K562 (cell line): ENCODE measurements at regions not wholly inside any gene's neighbourhood (a gene's known extent, or its start where the extent isn't known, plus 50 kb on each side); places are given as distances from the start of the nearest gene placed in this dataset.

Source experiments
- ATAC-seq: fragments of 200-7000 bp; cut with Tn5 transposase; 3 replicates; pipeline ENCODE4 v1.9.1; 2020; ENCODE audit warnings: moderate library complexity
- BruUV-seq: library from RNA; stranded (reverse); fragments of 400-500 nt; replicated peaks from 2 replicates; lab custom pipeline; 2021; lab: Mats Ljungman, UMichigan
- CTCF ChIA-PET: fragments of 300-600 bp; formaldehyde crosslinking; extraction: SDS; loops from one replicate; lab custom pipeline; 2021; ENCODE audit warnings: low intra/inter-chr PET ratio; lab: Yijun Ruan, JAX
- POLR2A ChIA-PET: fragments of 300-600, 350-650 bp; sonication (Branson Sonifier 250); formaldehyde crosslinking; extraction: SDS; loops from one replicate; lab custom pipeline; 2021; ENCODE audit warnings: antibody characterized with exemption, inconsistent platforms; lab: Yijun Ruan, JAX
- DNase-seq, 4 experiments: peaks; one replicate each; pipeline versions ENCODE4 v3.0.0 to v3.0.0-alpha.2; 2011 to 2018; ENCODE audit warnings: low spot score in 3 of 4, mixed read lengths in 3 of 4; ENCODE audit errors: extremely low read depth in 1 of 4
- FAIRE-seq: peaks from 2 replicates; lab custom pipeline; 2011; peaks lifted over from hg19 to GRCh38; lab: Jason Lieb, UNC
- H2AFZ ChIP-seq: 2 replicates; pipeline ENCODE4 v1.6.0; 2011; ENCODE audit warnings: low read depth, low read length, control low read depth, inconsistent platforms
- H3K27ac ChIP-seq: fragments of 200-600 bp; 3 replicates; pipeline ENCODE4 v1.8.0; 2011; ENCODE audit warnings: low read depth, mild to moderate bottlenecking, control low read depth, inconsistent platforms, low read length, moderate library complexity, mixed read lengths; ENCODE audit errors: extremely low read depth
- H3K27me3 ChIP-seq, 2 experiments: fragments of 300-600 bp in 1 of 2; 2 replicates in 1 of 2; 3 replicates in 1 of 2; pipeline versions ENCODE4 v1.6.0 to v1.8.0; 2011; ENCODE audit warnings: inconsistent platforms in 2 of 2, low read length in 2 of 2, mild to moderate bottlenecking in 1 of 2, mixed read lengths in 1 of 2, moderate library complexity in 1 of 2; ENCODE audit not compliant: control insufficient read depth in 2 of 2, insufficient read depth in 2 of 2
- H3K36me3 ChIP-seq: fragments of 300-600 bp; 3 replicates; pipeline ENCODE4 v1.8.0; 2011; ENCODE audit warnings: mild to moderate bottlenecking, low read length, inconsistent platforms; ENCODE audit not compliant: control insufficient read depth, insufficient read depth
- H3K4me1 ChIP-seq, 2 experiments: fragments of 200-600 bp in 1 of 2; replicated peaks in 1 of 2; 2 replicates in 1 of 2; 3 replicates in 1 of 2; pipeline versions ENCODE4 v1.5.1 to v1.8.0; 2011; ENCODE audit warnings: inconsistent platforms in 2 of 2, low read length in 2 of 2, mild to moderate bottlenecking in 1 of 2, mixed read lengths in 1 of 2, moderate library complexity in 1 of 2; ENCODE audit not compliant: control insufficient read depth in 2 of 2, insufficient read depth in 2 of 2
- H3K4me2 ChIP-seq: 2 replicates; pipeline ENCODE4 v1.6.1; 2011; ENCODE audit warnings: low read length, control low read depth, inconsistent platforms, mixed read lengths; ENCODE audit not compliant: insufficient read depth
- H3K4me3 ChIP-seq: fragments of 200-600 bp; sonication (generic), shearing (Covaris generic); 2 replicates; pipeline ENCODE4 v1.5.1; 2016; ENCODE audit warnings: control low read depth, inconsistent platforms
- H3K79me2 ChIP-seq: fragments of 200-600 bp; 3 replicates; pipeline ENCODE4 v1.8.0; 2011; ENCODE audit warnings: low read length, inconsistent platforms; ENCODE audit not compliant: control insufficient read depth, insufficient read depth
- H3K9ac ChIP-seq, 2 experiments: 2 replicates each; pipeline versions ENCODE4 v1.6.0 to v1.6.1; 2011; ENCODE audit warnings: low read depth in 2 of 2, low read length in 2 of 2, control low read depth in 1 of 2, inconsistent platforms in 1 of 2, mild to moderate bottlenecking in 1 of 2, mixed read lengths in 1 of 2; ENCODE audit not compliant: insufficient read depth in 1 of 2
- H3K9me1 ChIP-seq: one replicate; pipeline ENCODE4 v1.6.0; 2011; ENCODE audit warnings: inconsistent platforms, mild to moderate bottlenecking, low read length, moderate library complexity; ENCODE audit not compliant: control insufficient read depth, insufficient read depth
- H3K9me3 ChIP-seq: replicated peaks from 2 replicates; pipeline ENCODE4 v1.5.1; 2011; ENCODE audit warnings: low read depth, low read length, inconsistent platforms; ENCODE audit not compliant: control insufficient read depth, insufficient read depth
- H4K20me1 ChIP-seq: replicated peaks from 2 replicates; pipeline ENCODE4 v1.6.1; 2011; ENCODE audit warnings: low read length, inconsistent platforms, mixed read lengths; ENCODE audit not compliant: control insufficient read depth, insufficient read depth
- CREBBP ChIP-seq: IDR thresholded peaks from one replicate; pipeline ENCODE4 v1.6.1; 2012; ENCODE audit warnings: low read depth, mild to moderate bottlenecking, control low read depth, inconsistent platforms, low read length
- GMEB1 ChIP-seq: fragments of 250-450 bp; sonication (Bioruptor Pico); IDR thresholded peaks from 2 replicates; pipeline ENCODE4 v1.4.0; 2020; ENCODE audit warnings: mild to moderate bottlenecking
- HDAC1 ChIP-seq, 2 experiments: fragments of 450-650 bp; IDR thresholded peaks; 2 replicates each; pipeline ENCODE4 v1.6.1; 2016 to 2017; ENCODE audit warnings: inconsistent platforms in 1 of 2, mild to moderate bottlenecking in 1 of 2, moderate library complexity in 1 of 2
- HEY1 ChIP-seq: fragments of 250-450 bp; sonication (Bioruptor Pico); IDR thresholded peaks from 2 replicates; pipeline ENCODE4 v1.5.0; 2020; ENCODE audit warnings: mild to moderate bottlenecking, moderate library complexity, borderline replicate concordance
- POLR2B ChIP-seq: fragments of 450-650 bp; IDR thresholded peaks from 2 replicates; pipeline ENCODE4 v1.6.1; 2018; ENCODE audit warnings: low read depth; ENCODE audit not compliant: partially characterized antibody
- ZFX ChIP-seq: sonication (generic); formaldehyde crosslinking; IDR thresholded peaks from 2 replicates; pipeline ENCODE4 v1.8.0; 2022; ENCODE audit warnings: mild to moderate bottlenecking, missing genetic modification reagents, moderate library complexity
- WGBS: fragments of 100-300 bp; shearing (Covaris generic); methylation state at CpG from one replicate; pipeline ENCODE4 v1.1.6; 2016; ENCODE audit warnings: low coverage, mixed read lengths; ENCODE audit not compliant: insufficient coverage; ENCODE audit errors: missing lambda C conversion rate; 5-methylcytosine and 5-hydroxymethylcytosine counted together
- in situ Hi-C: fragments of 300-500 bp; cut with MboI; formaldehyde crosslinking; loops from 4 replicates; pipeline ENCODE4 v1.15.0; 2018; ENCODE audit warnings: inconsistent platforms, mixed read lengths
- intact Hi-C: fragments of 100-400 bp; cut with micrococcal nuclease; formaldehyde crosslinking; loops from 2 replicates; pipeline ENCODE4 v1.14.2; 2022

DNA sequence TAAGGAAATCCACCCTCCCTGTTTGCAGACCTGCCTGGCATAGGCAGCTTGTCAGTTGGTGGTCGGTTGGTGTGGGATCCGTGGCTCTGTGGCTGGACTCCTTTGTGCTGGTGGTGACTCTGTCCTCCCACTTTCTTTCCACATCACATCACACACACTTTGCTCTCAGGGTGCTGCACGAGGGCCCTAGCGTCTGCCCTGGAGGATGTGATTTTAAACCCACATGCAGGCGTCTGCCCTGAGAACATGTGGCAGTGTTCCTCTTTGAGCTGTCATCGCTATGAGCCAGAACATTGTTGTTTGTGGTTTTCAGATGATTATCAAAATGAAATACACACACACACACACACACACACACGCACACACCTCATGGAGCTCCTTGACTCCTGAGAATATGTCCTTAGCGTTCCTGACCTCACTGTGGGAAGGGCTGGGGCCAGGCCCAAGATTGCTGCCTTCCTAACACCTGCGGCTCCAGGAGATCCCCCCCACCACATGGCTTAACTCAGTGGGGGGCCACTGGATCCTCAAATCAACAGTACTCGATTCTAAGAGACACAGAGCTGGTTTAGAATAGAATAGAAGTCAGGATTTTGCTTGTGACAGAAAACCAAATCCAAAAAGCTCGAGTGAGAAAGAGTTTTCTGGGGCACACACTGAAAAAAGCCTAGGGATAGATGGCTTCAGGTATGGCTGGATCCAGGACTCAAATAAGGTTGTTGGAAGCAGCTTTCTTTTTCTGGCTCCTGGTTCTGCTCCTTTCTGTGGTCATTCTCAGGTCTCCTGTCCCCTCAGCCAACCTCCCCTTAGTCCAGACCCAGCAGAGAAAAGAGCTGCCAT, 54.8 kb downstream of the RTP5 start:
- Histone ChIP-seq H3K4me3 (no peak overlapping the region), H3K4me2 (no peak overlapping the region), H3K27ac (no peak overlapping the region), H3K9me1 (peaks cover 2% of the 10 kb centered on the region), H4K20me1 (peaks cover 4% of the 10 kb centered on the region; the same call in 1 of the 2 replicates), H3K4me1 (no peaks in the 10 kb centered on the region; a peak in 1 of 5 replicates), H3K9me3 (no peaks in the 10 kb centered on the region), H2AFZ (no peak overlapping the region), H3K27me3 (peaks cover 0 to 16% of the 10 kb centered on the region in 2 experiments; a peak in 3 of 5 replicates), H3K36me3 (no peaks in the 10 kb centered on the region), H3K9ac (no peak overlapping the region), H3K79me2 (no peaks in the 10 kb centered on the region)
- no peak for DNase-seq
- FAIRE-seq = no peak
- 12% methylated on average over 10 of the region's 11 CpGs for WGBS
- ChIA-PET POLR2A (no interaction called here), CTCF (no interaction called here)
- in situ Hi-C loops = no loop called here
- no peak for ATAC-seq
- intact Hi-C loops = no loop called here
- BruUV-seq = no TSS peak
- TF ChIP-seq ZFX (CRISPR knock-in tag) (no peak), HDAC1 (IDR thresholded peaks at IDR 0.05) (no peak), POLR2B (no peak), HEY1 (CRISPR knock-in tag) (no peak), CREBBP (no peak), GMEB1 (no peak)
